ENCODE measurements at regions not wholly inside any gene's neighbourhood (a gene's known extent, or its start where the extent isn't known, plus 50 kb on each side); places are given as distances from the start of the nearest gene placed in this dataset.

- DNase-seq (ENCODE audit: low read depth in 1 of 2, low spot score in 1 of 2): no peak
- Histone ChIP-seq H3K27me3 (ENCODE audit: insufficient read depth, poor library complexity, severe bottlenecking) (no peaks in the 10 kb centered on the region), H3K4me3 (replicated peaks; ENCODE audit: insufficient read depth, low read length) (no peak overlapping the region), H3K27ac (replicated peaks) (no peak overlapping the region)
- TF ChIP-seq POLR2AphosphoS5 (IDR thresholded peaks at IDR 0.05; ENCODE audit: low read depth): no peak
- no peak for TF ChIP-seq SPI1 (IDR thresholded peaks at IDR 0.05; ENCODE audit: borderline replicate concordance, low read depth)
- TF ChIP-seq REST (IDR thresholded peaks at IDR 0.05; ENCODE audit: insufficient replicate concordance, low read depth): no peak
- no peak for TF ChIP-seq CTCF (IDR thresholded peaks at IDR 0.05; ENCODE audit: insufficient read depth, low read length)
- no peak for TF ChIP-seq GABPA (IDR thresholded peaks at IDR 0.05; ENCODE audit: low read depth)
Measured at GRCh38 chr5:98453296-98453695, 320.2 kb upstream of the RGMB start.

- Histone ChIP-seq H3K27ac (replicated peaks) (no peak overlapping the region), H3K4me3 (replicated peaks; ENCODE audit: insufficient read depth, low read length) (no peak overlapping the region), H3K27me3 (ENCODE audit: insufficient read depth, poor library complexity, severe bottlenecking) (no peaks in the 10 kb centered on the region)
- DNase-seq (ENCODE audit: low read depth in 1 of 2, low spot score in 1 of 2): no peak
- no peak for TF ChIP-seq CTCF (IDR thresholded peaks at IDR 0.05; ENCODE audit: insufficient read depth, low read length)
Measured at GRCh38 chr5:98454407-98454806, 319.1 kb upstream of the RGMB start.

- no peak for TF ChIP-seq SPI1 (IDR thresholded peaks at IDR 0.05; ENCODE audit: borderline replicate concordance, low read depth)
- TF ChIP-seq GABPA (IDR thresholded peaks at IDR 0.05; ENCODE audit: low read depth): no peak
- no peak for TF ChIP-seq POLR2AphosphoS5 (IDR thresholded peaks at IDR 0.05; ENCODE audit: low read depth)
- no peak for TF ChIP-seq CTCF (IDR thresholded peaks at IDR 0.05; ENCODE audit: insufficient read depth, low read length)
- no peak for TF ChIP-seq REST (IDR thresholded peaks at IDR 0.05; ENCODE audit: insufficient replicate concordance, low read depth)
- DNase-seq (ENCODE audit: low read depth in 1 of 2, low spot score in 1 of 2): no peak
- Histone ChIP-seq H3K27me3 (ENCODE audit: insufficient read depth, poor library complexity, severe bottlenecking) (no peaks in the 10 kb centered on the region), H3K4me3 (replicated peaks; ENCODE audit: insufficient read depth, low read length) (no peak overlapping the region), H3K27ac (replicated peaks) (no peak overlapping the region)
Measured at GRCh38 chr5:98454904-98455303, 318.6 kb upstream of the RGMB start.

GRCh38 chr5:98455665-98456064 is 317.8 kb upstream of the RGMB start:
- DNase-seq (ENCODE audit: low read depth in 1 of 2, low spot score in 1 of 2): no peak
- no peak for TF ChIP-seq POLR2AphosphoS5 (IDR thresholded peaks at IDR 0.05; ENCODE audit: low read depth)
- no peak for TF ChIP-seq SPI1 (IDR thresholded peaks at IDR 0.05; ENCODE audit: borderline replicate concordance, low read depth)
- no peak for TF ChIP-seq GABPA (IDR thresholded peaks at IDR 0.05; ENCODE audit: low read depth)
- TF ChIP-seq CTCF (IDR thresholded peaks at IDR 0.05; ENCODE audit: insufficient read depth, low read length): no peak
- no peak for TF ChIP-seq REST (IDR thresholded peaks at IDR 0.05; ENCODE audit: insufficient replicate concordance, low read depth)
- H3K27me3 ChIP-seq (ENCODE audit: insufficient read depth, poor library complexity, severe bottlenecking): no peaks in the 10 kb centered on the region
- H3K27ac ChIP-seq (replicated peaks): no peak overlapping the region
- H3K4me3 ChIP-seq (replicated peaks; ENCODE audit: insufficient read depth, low read length): no peak overlapping the region
